HG03025 (cell line): ENCODE measurements at regions not wholly inside any gene's neighbourhood (a gene's known extent, or its start where the extent isn't known, plus 50 kb on each side); places are given as distances from the start of the nearest gene placed in this dataset.
"Not testable (repeated sequence)": the region's sequence is repeated elsewhere in the genome, so short reads cannot be mapped to it uniquely, and the experiment has no call there.

Source experiments
- ATAC-seq: cut with Tn5 transposase; IDR thresholded peaks from one replicate; pipeline ENCODE4 v1.9.1; 2021; ENCODE audit warnings: mild to moderate bottlenecking, moderate library complexity; ENCODE audit not compliant: unreplicated experiment, low FRiP score

- no peak for ATAC-seq
Measured at GRCh38 chr13:53101883-53102282, 73.3 kb downstream of the OLFM4 start.

- ATAC-seq = no peak
Measured at GRCh38 chr13:53104136-53104535, 75.5 kb downstream of the OLFM4 start.

GRCh38 chr13:53105477-53105876 is 76.9 kb downstream of the OLFM4 start:
- no peak for ATAC-seq

GRCh38 chr13:53105890-53106289 is 77.3 kb downstream of the OLFM4 start:
- ATAC-seq = no peak

GRCh38 chr13:53110181-53110580 is 81.6 kb downstream of the OLFM4 start:
- ATAC-seq = no peak

GRCh38 chr13:53110614-53111013 is 82.0 kb downstream of the OLFM4 start:
- ATAC-seq = no peak

GRCh38 chr13:53112522-53112921 is 83.9 kb downstream of the OLFM4 start:
- ATAC-seq = no peak

- ATAC-seq = not testable (repeated sequence)
Measured at GRCh38 chr13:53117048-53117447, 88.4 kb downstream of the OLFM4 start.

- ATAC-seq = no peak
Measured at GRCh38 chr13:53121131-53121773, 92.6 kb downstream of the OLFM4 start.

GRCh38 chr13:53121919-53122318 is 93.3 kb downstream of the OLFM4 start:
- no peak for ATAC-seq

GRCh38 chr13:53123536-53123935 is 94.9 kb downstream of the OLFM4 start:
- ATAC-seq = no peak

- no peak for ATAC-seq
Measured at GRCh38 chr13:53124623-53125022, 96.0 kb downstream of the OLFM4 start.

GRCh38 chr13:53126841-53127245 is 98.2 kb downstream of the OLFM4 start:
- ATAC-seq = no peak

GRCh38 chr13:53127373-53127772 is 98.8 kb downstream of the OLFM4 start:
- ATAC-seq = no peak

GRCh38 chr13:53129864-53130393 is 101.3 kb downstream of the OLFM4 start:
- no peak for ATAC-seq

- no peak for ATAC-seq
Measured at GRCh38 chr13:53131361-53131760, 102.7 kb downstream of the OLFM4 start.

- ATAC-seq = no peak
Measured at GRCh38 chr13:53135301-53135700, 106.7 kb downstream of the OLFM4 start.

GRCh38 chr13:53136554-53137215 is 108.1 kb downstream of the OLFM4 start:
- no peak for ATAC-seq

GRCh38 chr13:53137779-53138178 is 109.2 kb downstream of the OLFM4 start:
- ATAC-seq = no peak

- no peak for ATAC-seq
Measured at GRCh38 chr13:53138376-53139036, 109.9 kb downstream of the OLFM4 start.

GRCh38 chr13:53141336-53141735 is 112.7 kb downstream of the OLFM4 start:
- ATAC-seq = no peak

- ATAC-seq = no peak
Measured at GRCh38 chr13:53142306-53142705, 113.7 kb downstream of the OLFM4 start.
